ENCODE measurements at regions not wholly inside any gene's neighbourhood (a gene's known extent, or its start where the extent isn't known, plus 50 kb on each side); places are given as distances from the start of the nearest gene placed in this dataset.

DNA sequence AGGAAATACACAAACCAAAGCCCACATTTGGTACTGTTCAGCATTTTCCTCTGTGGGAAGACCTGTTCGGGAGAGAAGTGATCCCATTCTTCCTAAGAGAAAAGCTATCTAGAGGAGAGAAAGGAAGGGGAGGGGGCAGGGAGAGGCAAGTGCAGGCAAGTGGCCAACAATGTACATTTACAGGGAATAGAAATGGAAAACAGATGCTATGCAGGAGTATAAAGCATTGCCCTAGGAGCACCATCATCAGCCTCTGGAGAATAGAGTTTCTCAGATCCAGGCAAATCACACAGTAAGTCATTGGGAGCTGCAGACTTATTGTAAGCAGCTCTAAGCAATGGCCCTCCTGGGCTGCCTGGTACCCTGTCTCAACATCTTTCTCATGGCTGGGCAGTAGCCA, 424.4 kb upstream of the AUTS2 start:
- DNase-seq: no peak
- intact Hi-C loops (cut with micrococcal nuclease): no loop called here
- Histone ChIP-seq H3K36me3 (no peaks in the 10 kb centered on the region), H3K27me3 (ENCODE audit: low read depth) (peaks cover 12% of the 10 kb centered on the region), H3K4me1 (peaks cover 19% of the 10 kb centered on the region), H3K9me3 (replicated peaks) (no peaks in the 10 kb centered on the region), H3K4me3 (no peak overlapping the region), H3K27ac (replicated peaks) (no peak overlapping the region)
- TF ChIP-seq, protein P1, sequence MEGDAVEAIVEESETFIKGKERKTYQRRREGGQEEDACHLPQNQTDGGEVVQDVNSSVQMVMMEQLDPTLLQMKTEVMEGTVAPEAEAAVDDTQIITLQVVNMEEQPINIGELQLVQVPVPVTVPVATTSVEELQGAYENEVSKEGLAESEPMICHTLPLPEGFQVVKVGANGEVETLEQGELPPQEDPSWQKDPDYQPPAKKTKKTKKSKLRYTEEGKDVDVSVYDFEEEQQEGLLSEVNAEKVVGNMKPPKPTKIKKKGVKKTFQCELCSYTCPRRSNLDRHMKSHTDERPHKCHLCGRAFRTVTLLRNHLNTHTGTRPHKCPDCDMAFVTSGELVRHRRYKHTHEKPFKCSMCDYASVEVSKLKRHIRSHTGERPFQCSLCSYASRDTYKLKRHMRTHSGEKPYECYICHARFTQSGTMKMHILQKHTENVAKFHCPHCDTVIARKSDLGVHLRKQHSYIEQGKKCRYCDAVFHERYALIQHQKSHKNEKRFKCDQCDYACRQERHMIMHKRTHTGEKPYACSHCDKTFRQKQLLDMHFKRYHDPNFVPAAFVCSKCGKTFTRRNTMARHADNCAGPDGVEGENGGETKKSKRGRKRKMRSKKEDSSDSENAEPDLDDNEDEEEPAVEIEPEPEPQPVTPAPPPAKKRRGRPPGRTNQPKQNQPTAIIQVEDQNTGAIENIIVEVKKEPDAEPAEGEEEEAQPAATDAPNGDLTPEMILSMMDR (IDR thresholded peaks at IDR 0.05; ENCODE audit: borderline replicate concordance): no peak

DNA sequence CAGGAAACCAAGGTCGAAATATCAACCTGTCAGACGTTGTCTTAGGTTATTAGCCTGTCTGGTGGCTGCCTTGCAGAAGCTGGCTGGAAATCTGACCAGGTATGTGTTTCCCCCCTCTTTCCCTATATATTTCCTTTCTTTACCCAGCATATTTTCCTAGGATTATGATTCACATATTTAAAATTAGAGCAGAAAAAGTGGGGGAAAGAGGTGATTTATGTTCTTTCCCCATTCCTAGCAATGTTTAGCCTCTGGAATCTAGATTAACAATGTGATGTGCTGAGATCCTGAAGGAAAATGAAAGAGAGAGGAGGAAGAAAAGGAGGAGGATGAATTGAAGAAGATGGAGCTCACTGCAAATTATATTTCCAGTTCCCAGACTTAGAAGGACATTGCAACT, 421.4 kb upstream of the AUTS2 start:
- intact Hi-C loops (cut with micrococcal nuclease): no loop called here
- TF ChIP-seq, protein P1 (IDR thresholded peaks at IDR 0.05; ENCODE audit: borderline replicate concordance): no peak
- H3K27ac ChIP-seq (replicated peaks): peak overlapping the region; percentile 11

DNA sequence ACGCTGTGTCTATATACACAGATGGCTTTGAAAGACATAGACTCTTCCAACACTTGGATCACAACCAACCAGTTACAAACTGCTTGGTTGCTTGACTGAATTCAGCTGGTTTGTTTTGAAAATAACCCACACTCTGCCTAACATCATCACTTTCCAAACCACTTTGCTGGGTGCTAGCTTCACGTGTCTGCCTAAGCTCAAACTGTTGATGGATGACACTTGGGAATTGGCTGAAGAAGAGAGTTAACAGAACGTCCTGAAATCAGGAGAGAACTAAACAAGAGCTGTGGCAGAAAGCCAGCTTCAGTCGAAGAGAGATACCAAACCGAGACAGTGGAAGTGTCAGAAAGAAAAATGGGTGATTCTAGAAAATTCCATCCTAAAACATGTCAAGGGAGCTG, 420.8 kb upstream of the AUTS2 start:
- H3K27ac ChIP-seq (replicated peaks): peak overlapping the region; percentile 63
- H3K4me3 ChIP-seq: no peak overlapping the region
- intact Hi-C loops (cut with micrococcal nuclease): no loop called here
- H3K27me3 ChIP-seq (ENCODE audit: low read depth): peaks cover 6% of the 10 kb centered on the region
- no peaks in the 10 kb centered on the region for H3K36me3 ChIP-seq
- no peak for DNase-seq
- H3K4me1 ChIP-seq: peaks cover 19% of the 10 kb centered on the region
- no peaks in the 10 kb centered on the region for H3K9me3 ChIP-seq (replicated peaks)
- TF ChIP-seq, protein P1 (IDR thresholded peaks at IDR 0.05; ENCODE audit: borderline replicate concordance): no peak

More for the DNA sequence above, 421.4 kb upstream of the AUTS2 start:
- Histone ChIP-seq H3K36me3 (no peaks in the 10 kb centered on the region), H3K9me3 (replicated peaks) (no peaks in the 10 kb centered on the region), H3K27me3 (ENCODE audit: low read depth) (peaks cover 6% of the 10 kb centered on the region), H3K4me1 (peaks cover 19% of the 10 kb centered on the region), H3K4me3 (no peak overlapping the region)
- DNase-seq: no peak

DNA sequence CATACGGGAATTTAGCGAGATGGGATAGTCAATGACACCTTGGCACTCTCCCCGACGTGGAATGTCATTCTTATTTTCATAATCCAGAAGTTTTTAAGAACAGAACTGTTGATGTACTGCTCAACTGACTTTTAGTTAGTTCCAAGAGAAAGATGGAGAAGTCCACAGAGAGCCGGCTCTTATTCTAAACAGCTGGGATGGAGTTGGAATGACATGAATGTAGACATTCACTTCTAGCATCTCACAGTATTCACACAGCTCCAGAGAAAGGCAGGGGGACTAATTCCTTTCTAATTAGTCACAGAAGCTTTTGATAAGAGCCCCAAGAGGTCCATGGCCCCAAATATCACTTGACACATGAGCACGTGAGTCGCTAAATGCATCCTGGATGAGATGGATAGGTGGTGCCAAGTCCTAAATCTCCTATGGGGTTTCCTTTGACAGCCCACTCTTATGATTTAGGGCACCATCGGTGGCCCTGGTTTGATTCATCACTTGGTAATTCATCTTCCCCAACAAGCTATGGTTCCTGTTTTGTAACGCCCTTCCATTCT, 420.3 kb upstream of the AUTS2 start:
- Histone ChIP-seq H3K36me3 (no peaks in the 10 kb centered on the region), H3K27ac (replicated peaks) (peak overlapping the region; percentile 63), H3K4me1 (peaks cover 19% of the 10 kb centered on the region), H3K27me3 (ENCODE audit: low read depth) (peaks cover 6% of the 10 kb centered on the region), H3K4me3 (no peak overlapping the region), H3K9me3 (replicated peaks) (no peaks in the 10 kb centered on the region)
- TF ChIP-seq, protein P1 (IDR thresholded peaks at IDR 0.05; ENCODE audit: borderline replicate concordance): no peak
- no peak for DNase-seq
- intact Hi-C loops (cut with micrococcal nuclease): no loop called here

DNA sequence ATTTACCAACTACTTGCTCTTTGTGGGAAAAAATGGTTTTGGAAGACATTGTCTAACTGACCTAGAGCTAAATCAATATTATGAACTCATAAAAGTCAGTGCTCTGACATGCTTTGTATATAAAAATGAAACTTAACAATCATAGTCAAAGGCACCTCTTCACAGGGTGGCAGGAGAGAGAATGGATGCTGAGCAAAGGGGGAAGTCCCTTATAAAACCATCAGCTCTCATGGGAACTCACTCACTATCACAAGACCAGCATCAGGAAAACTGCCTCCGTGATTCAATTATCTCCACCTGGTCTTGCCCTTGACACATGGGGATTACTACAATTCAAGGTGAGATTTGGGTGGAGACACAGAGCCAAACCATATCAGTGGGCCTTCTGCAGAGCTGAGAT, 417.6 kb upstream of the AUTS2 start:
- Histone ChIP-seq H3K36me3 (no peaks in the 10 kb centered on the region), H3K9me3 (replicated peaks) (no peaks in the 10 kb centered on the region), H3K4me3 (no peak overlapping the region), H3K27me3 (ENCODE audit: low read depth) (no peaks in the 10 kb centered on the region), H3K4me1 (peaks cover 19% of the 10 kb centered on the region), H3K27ac (replicated peaks) (no peak overlapping the region)
- DNase-seq: no peak
- intact Hi-C loops (cut with micrococcal nuclease): no loop called here
- TF ChIP-seq, protein P1 (IDR thresholded peaks at IDR 0.05; ENCODE audit: borderline replicate concordance): no peak
